ENCODE measurements at regions not wholly inside any gene's neighbourhood (a gene's known extent, or its start where the extent isn't known, plus 50 kb on each side); places are given as distances from the start of the nearest gene placed in this dataset.

DNA sequence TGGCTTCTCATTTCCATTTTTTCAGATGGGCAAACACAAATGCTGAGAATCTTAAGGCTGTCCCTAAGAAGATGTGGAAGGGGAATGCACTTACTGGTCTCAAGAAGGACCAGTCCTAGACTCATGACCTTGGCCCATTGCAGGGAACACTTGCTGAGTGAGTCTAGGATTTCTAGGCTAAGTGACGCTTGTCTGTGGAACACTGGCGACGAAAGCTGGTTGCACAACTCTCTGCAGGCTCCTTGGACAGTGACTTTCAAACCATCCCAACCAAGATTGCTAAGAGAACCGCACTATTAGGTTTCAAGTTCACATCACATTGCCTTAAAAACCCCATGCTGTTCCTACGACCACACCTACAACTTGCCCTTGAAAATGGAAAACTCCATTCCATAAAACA lies 174.1 kb downstream of the AXIN2 start:
- WGBS, 3 donors = 38 to 84% (median 51%) methylated on average over 5 of the region's 5 CpGs

DNA sequence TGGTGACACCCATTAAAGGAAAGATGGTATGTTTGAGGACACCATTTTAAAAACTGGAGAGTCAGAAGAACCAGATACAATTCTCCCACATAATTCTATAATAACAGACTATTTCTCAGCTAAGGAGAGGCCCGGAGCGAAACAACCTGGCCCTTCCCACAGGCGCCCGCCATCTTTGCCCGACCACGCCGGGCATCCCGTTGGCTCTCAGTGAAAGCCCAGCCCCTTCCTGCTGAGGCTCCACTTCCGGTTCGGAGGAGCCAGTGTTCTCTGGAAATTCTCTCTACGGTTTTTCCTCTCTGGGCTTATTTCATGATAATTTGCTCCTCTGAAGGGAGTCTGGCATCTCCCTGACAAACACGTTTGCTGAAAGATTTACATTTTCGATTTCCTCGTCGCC lies 175.7 kb downstream of the AXIN2 start:
- Histone ChIP-seq H3K27me3 (ENCODE audit: insufficient read depth in 3 of 3, low read length in 2 of 3) (no peaks in the 10 kb centered on the region), H3K36me3 (ENCODE audit: insufficient read depth in 1 of 2, low read depth in 1 of 2) (no peaks in the 10 kb centered on the region), H3K4me3 (no peak overlapping the region), H3K27ac (no peak overlapping the region), H3K4me1 (peaks cover 14% of the 10 kb centered on the region), H3K9me3 (no peaks in the 10 kb centered on the region)
- intact Hi-C loops (cut with DNase I) = no loop called here
- DNase-seq = no peak
- 89 to 95% (median 93%) methylated on average over 15 of the region's 15 CpGs for WGBS, 3 donors
- TF ChIP-seq, protein P1, sequence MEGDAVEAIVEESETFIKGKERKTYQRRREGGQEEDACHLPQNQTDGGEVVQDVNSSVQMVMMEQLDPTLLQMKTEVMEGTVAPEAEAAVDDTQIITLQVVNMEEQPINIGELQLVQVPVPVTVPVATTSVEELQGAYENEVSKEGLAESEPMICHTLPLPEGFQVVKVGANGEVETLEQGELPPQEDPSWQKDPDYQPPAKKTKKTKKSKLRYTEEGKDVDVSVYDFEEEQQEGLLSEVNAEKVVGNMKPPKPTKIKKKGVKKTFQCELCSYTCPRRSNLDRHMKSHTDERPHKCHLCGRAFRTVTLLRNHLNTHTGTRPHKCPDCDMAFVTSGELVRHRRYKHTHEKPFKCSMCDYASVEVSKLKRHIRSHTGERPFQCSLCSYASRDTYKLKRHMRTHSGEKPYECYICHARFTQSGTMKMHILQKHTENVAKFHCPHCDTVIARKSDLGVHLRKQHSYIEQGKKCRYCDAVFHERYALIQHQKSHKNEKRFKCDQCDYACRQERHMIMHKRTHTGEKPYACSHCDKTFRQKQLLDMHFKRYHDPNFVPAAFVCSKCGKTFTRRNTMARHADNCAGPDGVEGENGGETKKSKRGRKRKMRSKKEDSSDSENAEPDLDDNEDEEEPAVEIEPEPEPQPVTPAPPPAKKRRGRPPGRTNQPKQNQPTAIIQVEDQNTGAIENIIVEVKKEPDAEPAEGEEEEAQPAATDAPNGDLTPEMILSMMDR (IDR thresholded peaks at IDR 0.05) = no peak
- ATAC-seq = no peak

More for the DNA sequence above, 174.1 kb downstream of the AXIN2 start:
- peak; percentile 62 to 92 (median 83) for ATAC-seq
- Histone ChIP-seq H3K36me3 (ENCODE audit: insufficient read depth in 1 of 2, low read depth in 1 of 2) (no peaks in the 10 kb centered on the region), H3K27ac (no peak overlapping the region), H3K4me3 (no peak overlapping the region), H3K9me3 (no peaks in the 10 kb centered on the region), H3K4me1 (peaks cover 14% of the 10 kb centered on the region), H3K27me3 (ENCODE audit: insufficient read depth in 3 of 3, low read length in 2 of 3) (no peaks in the 10 kb centered on the region)
- intact Hi-C loops (cut with DNase I) = no loop called here
- peak in 1 of 2 donors; percentile 69 for DNase-seq
- TF ChIP-seq, protein P1 (IDR thresholded peaks at IDR 0.05) = no peak

DNA sequence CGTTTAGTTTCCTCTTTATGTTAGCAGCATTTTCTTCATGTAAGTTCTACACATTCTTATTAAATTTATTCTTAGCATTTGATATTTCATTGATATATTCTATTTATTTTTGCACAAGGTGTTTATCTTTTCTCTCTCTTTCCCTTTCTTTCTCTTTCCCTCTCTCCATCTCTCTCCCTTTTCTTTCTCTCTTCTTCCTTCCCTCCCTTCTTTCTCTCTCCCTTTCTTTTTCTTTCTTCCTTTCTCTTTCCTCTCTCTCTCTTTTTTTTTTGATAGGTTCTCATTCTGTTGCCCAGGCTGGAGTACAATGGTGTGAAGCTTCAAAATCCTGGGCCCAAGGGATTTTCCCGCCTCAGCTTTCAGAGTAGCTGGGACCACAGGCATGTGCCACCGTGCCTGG lies 176.4 kb downstream of the AXIN2 start:
- no peak for ATAC-seq

DNA sequence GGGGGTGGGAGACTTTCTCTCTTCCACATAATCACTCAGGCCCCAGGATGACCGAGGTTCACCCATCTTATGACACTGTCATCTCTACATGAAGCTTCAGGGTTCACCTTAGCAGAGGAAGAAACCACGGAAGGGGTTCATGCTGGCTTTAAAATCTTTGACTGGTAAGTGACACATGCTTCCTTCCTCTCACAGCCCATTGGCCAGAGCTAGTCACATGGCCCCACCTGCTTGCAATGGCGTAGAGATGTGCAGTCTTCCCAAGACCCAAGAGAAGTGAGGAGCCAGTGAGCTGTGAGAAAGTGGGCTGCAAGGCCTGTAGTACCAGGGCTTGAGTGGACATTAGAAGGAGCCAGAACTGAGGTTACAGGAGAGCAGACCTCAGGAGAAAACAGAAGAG lies 180.3 kb downstream of the AXIN2 start:
- H3K9me3 ChIP-seq = no peaks in the 10 kb centered on the region
- H3K4me1 ChIP-seq = no peaks in the 10 kb centered on the region
- WGBS, 3 donors = 82 to 89% (median 84%) methylated on average over 3 of the region's 3 CpGs
- no peak overlapping the region for H3K4me3 ChIP-seq
- no peak for DNase-seq
- TF ChIP-seq, protein P1 (IDR thresholded peaks at IDR 0.05) = no peak
- ATAC-seq = no peak
- H3K36me3 ChIP-seq (ENCODE audit: insufficient read depth in 1 of 2, low read depth in 1 of 2) = no peaks in the 10 kb centered on the region
- intact Hi-C loops (cut with DNase I) = no loop called here
- no peak overlapping the region for H3K27ac ChIP-seq
- H3K27me3 ChIP-seq (ENCODE audit: insufficient read depth in 3 of 3, low read length in 2 of 3) = no peaks in the 10 kb centered on the region

More for the DNA sequence above, 176.4 kb downstream of the AXIN2 start:
- intact Hi-C loops (cut with DNase I) = no loop called here
- DNase-seq = no peak
- H3K4me1 ChIP-seq = peaks cover 14% of the 10 kb centered on the region
- H3K27me3 ChIP-seq (ENCODE audit: insufficient read depth in 3 of 3, low read length in 2 of 3) = no peaks in the 10 kb centered on the region
- TF ChIP-seq, protein P1 (IDR thresholded peaks at IDR 0.05) = no peak
- H3K9me3 ChIP-seq = no peaks in the 10 kb centered on the region
- H3K36me3 ChIP-seq (ENCODE audit: insufficient read depth in 1 of 2, low read depth in 1 of 2) = no peaks in the 10 kb centered on the region
- no peak overlapping the region for H3K27ac ChIP-seq
- WGBS, 3 donors = 86 to 88% (median 88%) methylated on average over 3 of the region's 3 CpGs
- no peak overlapping the region for H3K4me3 ChIP-seq

DNA sequence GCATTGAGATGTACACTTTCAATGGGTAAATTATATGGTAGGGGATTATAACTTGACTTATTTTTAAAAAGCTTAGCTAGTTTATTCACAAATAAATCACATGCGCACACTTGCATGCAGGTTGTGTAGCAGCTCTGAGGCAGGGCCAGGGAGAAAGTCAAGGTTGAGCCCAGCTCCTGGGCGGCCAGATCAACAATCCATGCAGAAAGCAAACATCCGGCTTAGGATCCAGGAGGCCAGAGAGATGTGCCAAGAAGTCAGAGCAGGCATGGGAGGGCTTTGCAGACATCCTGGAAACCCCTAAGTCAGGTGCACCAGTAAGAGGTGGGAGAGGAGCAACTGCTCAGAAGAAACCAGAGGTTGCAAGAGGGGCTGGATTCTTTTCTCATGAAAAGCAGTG lies 186.5 kb downstream of the AXIN2 start:
- intact Hi-C loops (cut with DNase I) = no loop called here
- no peaks in the 10 kb centered on the region for H3K36me3 ChIP-seq (ENCODE audit: insufficient read depth in 1 of 2, low read depth in 1 of 2)
- ATAC-seq = no peak
- no peak overlapping the region for H3K4me3 ChIP-seq
- no peaks in the 10 kb centered on the region for H3K9me3 ChIP-seq
- no peak overlapping the region for H3K27ac ChIP-seq
- no peaks in the 10 kb centered on the region for H3K4me1 ChIP-seq
- 85 to 89% (median 87%) methylated on average over 3 of the region's 3 CpGs for WGBS, 3 donors
- TF ChIP-seq, protein P1 (IDR thresholded peaks at IDR 0.05) = no peak
- no peak for DNase-seq
- no peaks in the 10 kb centered on the region for H3K27me3 ChIP-seq (ENCODE audit: insufficient read depth in 3 of 3, low read length in 2 of 3)
